NCI-H748 (cell line): ENCODE measurements at regions not wholly inside any gene's neighbourhood (a gene's known extent, or its start where the extent isn't known, plus 50 kb on each side); places are given as distances from the start of the nearest gene placed in this dataset.

Experiments used
- DNase-seq: peaks from one replicate; lab custom pipeline; 2025; ENCODE audit not compliant: unreplicated experiment; lab: John Stamatoyannopoulos, UW

DNA sequence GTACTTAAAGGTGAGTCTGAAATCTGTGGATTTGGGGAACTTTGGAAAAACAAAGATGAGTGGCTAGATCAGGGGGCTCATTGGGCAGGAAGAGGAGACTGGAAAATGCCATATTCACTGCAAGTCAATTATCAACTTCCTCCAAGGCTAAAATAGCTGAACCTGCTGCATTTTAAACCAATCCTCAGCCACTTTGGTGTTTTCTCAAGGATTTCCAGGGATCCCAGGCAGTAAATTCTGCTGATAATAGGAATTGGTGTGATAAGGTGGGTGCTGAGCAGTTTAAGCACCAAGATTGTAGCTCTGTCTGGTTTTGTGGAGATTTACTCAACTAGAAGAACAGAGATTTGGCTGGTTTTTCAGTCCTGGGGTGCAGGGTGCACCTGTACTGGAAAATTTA is 153.9 kb upstream of the CAMK1G start:
- DNase-seq, result no peak

DNA sequence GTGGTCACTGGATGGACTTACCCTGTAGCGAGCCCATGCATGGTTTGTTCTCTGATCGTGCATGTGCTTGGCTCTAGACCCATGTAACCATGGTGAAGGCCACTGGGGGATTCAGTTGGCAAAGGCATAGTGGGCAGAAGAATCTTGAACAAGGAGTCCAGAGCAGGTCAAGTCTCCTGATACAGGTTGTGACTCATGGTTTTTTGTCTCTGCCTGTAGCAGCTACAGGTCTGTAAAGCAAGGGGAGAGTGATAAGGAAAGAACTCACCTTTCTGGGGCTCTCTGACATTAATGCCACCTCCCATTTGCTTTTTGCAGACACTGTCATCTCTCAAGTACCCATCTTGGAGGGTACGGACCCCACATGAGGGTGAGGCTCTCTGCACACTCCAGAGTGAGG is 153.4 kb upstream of the CAMK1G start:
- no peak for DNase-seq

DNA sequence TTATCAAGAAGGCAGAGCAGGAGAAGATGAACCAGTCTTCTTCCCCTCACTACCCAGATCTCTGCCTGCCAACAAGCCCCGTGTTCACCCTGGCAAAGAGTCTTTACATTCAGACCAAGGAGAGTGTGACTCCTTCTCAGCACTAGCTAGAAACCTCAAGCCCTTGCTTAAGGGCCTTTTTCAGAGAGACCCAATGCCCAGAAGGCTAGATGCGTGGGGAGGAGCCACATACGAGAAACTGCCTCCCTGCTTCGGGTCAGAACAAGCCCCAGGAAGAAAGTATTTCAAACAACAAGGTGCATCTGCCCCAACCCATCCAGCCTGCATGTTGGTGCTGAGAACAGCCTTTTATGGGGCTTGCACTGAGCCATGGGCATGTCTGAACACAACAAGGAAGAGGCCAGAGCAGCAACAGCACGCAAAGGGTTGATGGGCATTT is 152.7 kb upstream of the CAMK1G start:
- no peak for DNase-seq

DNA sequence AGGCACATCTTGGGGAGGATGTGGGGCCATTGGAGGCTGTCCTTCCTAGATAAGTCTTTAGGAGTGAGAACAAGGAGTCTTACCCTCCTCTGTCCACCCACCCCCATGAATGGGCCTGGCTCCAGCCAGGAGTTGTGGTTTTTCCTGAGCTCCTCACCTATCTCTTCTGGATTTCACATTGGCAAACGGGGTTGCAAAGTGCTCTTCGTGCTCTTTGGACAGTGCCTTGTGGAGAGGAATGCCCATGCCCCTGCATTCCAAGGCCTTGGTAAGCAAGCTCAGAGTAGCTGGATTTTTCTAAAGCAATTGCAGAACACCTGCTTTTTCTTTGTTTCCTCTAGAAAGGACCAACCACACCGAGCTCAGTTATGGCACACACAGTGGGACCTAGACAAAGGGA is 152.1 kb upstream of the CAMK1G start:
- peak; percentile 6 for DNase-seq

DNA sequence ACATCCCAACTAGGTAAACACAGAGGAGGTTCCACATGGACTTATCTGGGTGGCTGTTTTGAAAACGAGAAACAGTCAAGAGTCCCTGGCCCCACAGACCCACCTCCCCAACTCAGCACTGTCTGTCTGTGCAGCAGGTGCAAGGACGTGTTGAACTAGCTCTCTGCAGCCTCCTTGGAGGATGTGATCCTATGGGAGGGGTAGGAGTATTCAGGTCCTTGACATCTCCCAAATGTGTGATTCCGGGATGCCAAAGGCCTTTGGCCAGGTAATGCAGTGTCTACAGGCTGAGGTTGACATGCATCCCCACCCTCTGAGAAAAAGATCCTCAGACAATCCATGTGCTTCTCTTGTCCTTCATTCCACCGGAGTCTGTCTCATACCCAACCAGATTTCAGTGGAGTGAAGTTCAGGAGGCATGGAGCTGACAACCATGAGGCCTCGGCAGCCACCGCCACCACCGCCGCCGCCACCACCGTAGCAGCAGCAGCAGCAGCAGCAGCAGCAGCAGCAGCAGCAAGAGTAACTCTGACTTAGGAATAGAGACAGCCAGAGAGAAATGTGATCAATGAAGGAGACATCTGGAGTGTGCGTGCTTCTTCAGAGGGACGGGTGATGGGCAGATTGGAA is 151.6 kb upstream of the CAMK1G start:
- no peak for DNase-seq

DNA sequence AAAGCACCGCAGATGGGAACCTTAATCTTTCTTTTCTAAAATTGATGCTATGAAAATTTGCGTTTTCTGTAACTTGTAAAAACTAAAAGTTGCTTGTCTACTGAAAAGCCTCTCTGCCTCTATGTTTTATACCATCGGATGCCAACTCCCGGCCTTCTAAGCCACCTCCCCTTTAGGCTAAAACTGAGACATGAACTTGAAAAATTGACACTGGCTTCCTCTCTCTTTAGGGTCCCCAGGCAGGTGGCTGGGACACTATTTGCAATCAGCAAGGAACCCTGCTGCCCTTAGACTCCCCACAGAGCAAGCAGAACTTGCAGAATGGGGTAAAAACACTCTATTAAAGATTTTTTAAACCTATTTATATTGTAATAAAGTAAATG is 151.1 kb upstream of the CAMK1G start:
- DNase-seq, result no peak

- DNase-seq, result peak; percentile 26
Measured at GRCh38 chr1:209433649-209434031, 149.9 kb upstream of the CAMK1G start.

GRCh38 chr1:209434066-209434465 is 149.4 kb upstream of the CAMK1G start:
- no peak for DNase-seq

- no peak for DNase-seq
Measured at GRCh38 chr1:209434631-209435217, 148.8 kb upstream of the CAMK1G start.

- DNase-seq, result peak; percentile 64
Measured at GRCh38 chr1:209435654-209436566, 147.6 kb upstream of the CAMK1G start.

GRCh38 chr1:209439828-209440227 is 143.7 kb upstream of the CAMK1G start:
- no peak for DNase-seq

DNA sequence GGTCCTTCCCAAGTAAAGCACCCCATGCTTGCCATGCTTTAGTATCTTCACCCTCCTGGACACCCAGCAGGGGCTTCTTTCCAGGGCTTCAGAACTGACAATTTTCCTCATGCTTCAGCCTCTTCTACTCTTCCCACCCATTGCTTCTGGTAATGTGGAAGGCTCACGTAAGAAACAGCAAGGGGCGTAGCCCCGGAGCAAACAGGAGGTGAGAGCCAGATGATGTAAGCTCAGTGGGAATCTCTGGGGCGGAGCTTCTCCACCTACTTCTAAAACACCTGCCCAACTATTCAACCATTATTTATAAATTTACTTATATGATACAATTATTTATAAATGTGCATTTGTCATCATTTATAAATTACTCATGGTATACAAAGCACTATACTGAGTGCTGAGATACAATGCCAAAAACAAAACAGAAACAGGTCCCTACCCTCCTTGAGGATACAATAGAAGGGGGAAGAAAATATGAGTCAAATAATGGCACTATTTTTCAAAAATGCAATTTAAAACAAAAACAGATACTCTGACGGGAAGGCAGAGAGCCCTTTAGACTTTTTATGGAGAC is 140.1 kb upstream of the CAMK1G start:
- no peak for DNase-seq

- DNase-seq, result no peak
Measured at GRCh38 chr1:209443975-209444651, 139.4 kb upstream of the CAMK1G start.

DNA sequence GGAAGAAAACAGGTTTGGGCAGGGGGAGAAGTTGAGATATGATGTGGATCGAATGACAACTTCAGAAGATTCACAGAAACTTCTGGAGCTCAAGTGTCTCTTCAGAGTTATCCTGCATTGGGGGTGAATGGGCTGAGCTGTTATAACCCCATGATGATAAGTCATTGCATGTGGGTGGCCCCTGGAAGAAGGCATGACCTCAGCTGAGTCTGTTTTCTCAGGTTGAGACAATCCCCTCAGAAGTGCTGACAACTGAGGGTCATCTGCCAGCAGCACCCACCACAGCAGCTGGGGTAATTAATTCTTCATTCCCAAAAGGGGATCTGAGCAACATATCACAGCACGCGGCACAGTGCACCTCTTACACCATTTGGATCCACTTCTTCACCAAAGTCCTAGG is 138.6 kb upstream of the CAMK1G start:
- no peak for DNase-seq

GRCh38 chr1:209445576-209445975 is 137.9 kb upstream of the CAMK1G start:
- DNase-seq, result no peak

DNA sequence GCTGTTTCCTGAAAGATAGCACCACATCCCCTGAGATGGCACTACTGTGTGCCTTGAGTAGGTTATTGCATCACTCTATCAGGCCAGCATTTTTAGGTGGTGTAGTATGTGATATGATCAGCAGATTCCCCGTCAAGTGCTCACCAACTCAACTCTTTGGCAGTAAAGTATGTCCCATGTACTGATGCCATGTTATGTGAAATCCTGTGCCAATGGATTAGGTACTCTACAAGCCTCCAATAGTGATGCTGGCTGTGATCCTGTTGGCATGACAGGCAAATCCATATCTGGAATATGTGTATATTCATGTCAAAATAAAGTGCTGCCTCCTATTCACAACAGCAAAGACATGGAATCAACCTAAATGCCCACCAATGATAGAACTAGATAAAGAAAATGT is 137.2 kb upstream of the CAMK1G start:
- DNase-seq, result no peak

DNA sequence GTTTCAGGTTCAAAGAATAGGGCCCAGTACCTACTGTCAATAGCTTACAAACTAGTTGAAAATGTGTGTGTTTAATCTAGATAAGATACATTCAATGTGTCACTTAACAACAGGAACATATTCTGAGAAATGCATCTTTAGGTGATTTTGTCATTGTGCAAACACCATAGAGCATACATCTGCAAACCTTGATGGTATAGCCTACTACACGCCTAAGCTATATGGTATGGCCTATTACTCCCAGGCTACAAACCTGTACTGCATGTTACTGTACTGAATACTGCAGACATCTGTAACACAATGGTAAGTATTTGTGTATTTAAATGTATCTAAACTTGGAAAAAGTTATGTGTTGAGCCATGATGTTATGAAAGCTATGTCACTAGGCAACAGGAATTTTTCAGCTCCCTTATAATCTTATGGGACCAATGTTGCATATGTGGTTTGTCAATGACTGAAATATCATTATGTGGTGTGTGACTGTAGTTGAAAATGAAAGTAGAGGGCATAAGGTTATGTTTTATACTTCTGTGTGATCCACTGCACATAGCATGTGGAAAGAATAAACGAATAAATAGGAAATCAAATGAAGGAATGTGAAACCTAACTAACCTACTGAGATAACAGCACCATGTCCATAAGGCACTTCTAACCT is 129.0 kb upstream of the CAMK1G start:
- DNase-seq, result no peak

- DNase-seq, result peak; percentile 36
Measured at GRCh38 chr1:209455145-209455544, 128.4 kb upstream of the CAMK1G start.

DNA sequence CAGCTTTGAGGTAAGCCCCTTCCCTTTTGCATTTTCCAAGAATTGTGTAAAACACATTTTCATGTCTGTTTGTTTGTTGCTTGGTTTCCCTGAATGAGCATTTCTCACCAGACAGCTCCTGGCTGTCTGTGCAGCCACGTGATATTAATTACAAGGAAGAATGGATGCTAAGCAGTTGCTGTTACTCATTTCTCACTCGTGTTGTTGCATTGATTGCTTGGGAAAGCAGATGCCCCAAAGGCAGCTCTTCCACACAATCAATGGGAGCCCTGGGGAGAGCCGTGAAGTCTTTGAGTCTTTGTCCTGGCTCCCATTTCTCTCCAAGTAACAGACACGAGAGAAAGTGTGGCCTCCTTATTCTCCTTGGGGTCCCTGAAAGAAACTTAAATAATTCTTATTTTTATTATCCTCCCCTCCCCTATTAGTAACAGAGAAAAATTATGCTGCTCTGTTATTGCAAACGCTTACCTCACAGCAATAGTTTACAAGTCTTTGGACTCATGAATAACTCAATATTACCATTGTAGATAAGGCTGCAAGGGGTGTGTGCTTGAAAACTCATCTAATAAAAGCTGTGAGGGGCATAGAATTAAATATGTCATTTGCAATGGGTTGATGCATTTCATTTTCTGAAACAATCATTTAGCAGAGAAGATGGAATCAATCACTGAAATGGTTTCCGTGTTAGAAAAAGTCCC is 127.7 kb upstream of the CAMK1G start:
- peak; percentile 62 for DNase-seq

- DNase-seq, result no peak
Measured at GRCh38 chr1:209456878-209457277, 126.6 kb upstream of the CAMK1G start.
